ENCODE measurements at regions not wholly inside any gene's neighbourhood (a gene's known extent, or its start where the extent isn't known, plus 50 kb on each side); places are given as distances from the start of the nearest gene placed in this dataset.

DNA sequence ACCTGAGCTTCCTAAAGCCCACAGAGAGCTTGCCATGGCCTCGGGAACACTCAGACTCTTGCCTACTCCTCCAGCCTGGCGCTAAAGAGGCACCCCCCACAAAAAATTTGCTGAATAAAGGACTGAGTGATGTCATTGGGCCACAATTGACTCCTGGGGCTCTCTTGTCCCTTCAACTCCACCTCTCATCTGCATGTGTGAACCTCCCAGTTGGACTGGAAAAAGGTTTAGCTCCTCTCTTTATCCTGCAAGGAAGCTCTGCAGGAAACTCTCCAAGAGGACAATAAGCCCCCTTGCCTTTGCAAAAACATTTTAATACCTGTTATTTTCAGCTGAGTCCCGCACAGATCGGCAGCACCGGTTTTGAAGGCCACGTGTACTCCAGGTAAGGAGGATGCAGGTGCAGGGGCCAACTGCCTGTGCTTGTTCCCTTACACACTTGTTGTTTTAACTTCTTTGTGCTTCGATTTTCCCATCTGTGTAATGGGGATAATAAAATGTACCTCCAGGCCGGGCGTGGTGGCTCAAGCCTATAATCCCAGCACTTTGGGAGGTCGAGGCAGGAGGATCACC, 107.3 kb downstream of the TFAP2C start:
- TF ChIP-seq, protein P1, sequence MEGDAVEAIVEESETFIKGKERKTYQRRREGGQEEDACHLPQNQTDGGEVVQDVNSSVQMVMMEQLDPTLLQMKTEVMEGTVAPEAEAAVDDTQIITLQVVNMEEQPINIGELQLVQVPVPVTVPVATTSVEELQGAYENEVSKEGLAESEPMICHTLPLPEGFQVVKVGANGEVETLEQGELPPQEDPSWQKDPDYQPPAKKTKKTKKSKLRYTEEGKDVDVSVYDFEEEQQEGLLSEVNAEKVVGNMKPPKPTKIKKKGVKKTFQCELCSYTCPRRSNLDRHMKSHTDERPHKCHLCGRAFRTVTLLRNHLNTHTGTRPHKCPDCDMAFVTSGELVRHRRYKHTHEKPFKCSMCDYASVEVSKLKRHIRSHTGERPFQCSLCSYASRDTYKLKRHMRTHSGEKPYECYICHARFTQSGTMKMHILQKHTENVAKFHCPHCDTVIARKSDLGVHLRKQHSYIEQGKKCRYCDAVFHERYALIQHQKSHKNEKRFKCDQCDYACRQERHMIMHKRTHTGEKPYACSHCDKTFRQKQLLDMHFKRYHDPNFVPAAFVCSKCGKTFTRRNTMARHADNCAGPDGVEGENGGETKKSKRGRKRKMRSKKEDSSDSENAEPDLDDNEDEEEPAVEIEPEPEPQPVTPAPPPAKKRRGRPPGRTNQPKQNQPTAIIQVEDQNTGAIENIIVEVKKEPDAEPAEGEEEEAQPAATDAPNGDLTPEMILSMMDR (IDR thresholded peaks at IDR 0.05): no peak
- TF ChIP-seq POLR2A (IDR thresholded peaks at IDR 0.05): no peak
